ENCODE measurements at regions not wholly inside any gene's neighbourhood (a gene's known extent, or its start where the extent isn't known, plus 50 kb on each side); places are given as distances from the start of the nearest gene placed in this dataset.

DNA sequence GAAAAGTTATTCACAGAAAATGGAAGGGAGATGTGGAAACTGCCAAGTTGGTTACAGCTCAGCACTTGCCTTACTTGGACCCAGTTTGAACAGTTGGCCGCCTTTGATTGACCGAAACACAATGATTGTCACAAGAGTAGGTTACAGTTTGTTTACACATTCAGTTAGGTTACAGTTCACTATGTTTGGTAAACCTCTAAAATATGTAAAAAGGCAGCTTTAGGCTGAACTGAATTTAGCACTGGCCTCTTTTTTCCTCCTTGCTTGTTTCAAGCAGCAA is 116.2 kb downstream of the OLIG3 start:
- H3K27ac Mint-ChIP-seq (ENCODE audit: unreplicated experiment): no peak overlapping the region
- CTCF ChIA-PET: no interaction called here
- intact Hi-C loops (cut with micrococcal nuclease; ENCODE audit: unreplicated experiment): no loop called here
- BruUV-seq (replicated peaks): no TSS peak
- H3K4me1 Mint-ChIP-seq (ENCODE audit: low read depth, unreplicated experiment): no peaks in the 10 kb centered on the region
- H3K36me3 Mint-ChIP-seq (ENCODE audit: insufficient read depth, unreplicated experiment): no peaks in the 10 kb centered on the region
- POLR2A ChIA-PET: no interaction called here
- no peaks in the 10 kb centered on the region for H3K9me3 Mint-ChIP-seq (ENCODE audit: unreplicated experiment)
- Histone ChIP-seq H3K36me3 (ENCODE audit: control insufficient read depth, insufficient read depth, low read length) (no peaks in the 10 kb centered on the region), H3K4me3 (ENCODE audit: low read depth, low read length) (no peak overlapping the region), H3K4me1 (no peaks in the 10 kb centered on the region), H3K27me3 (replicated peaks; ENCODE audit: control insufficient read depth, insufficient read depth, low read length) (no peaks in the 10 kb centered on the region), H3K9me3 (peaks cover 8% of the 10 kb centered on the region)
- H3K27me3 Mint-ChIP-seq (ENCODE audit: insufficient read depth, unreplicated experiment): no peaks in the 10 kb centered on the region
- TF ChIP-seq, protein P1, sequence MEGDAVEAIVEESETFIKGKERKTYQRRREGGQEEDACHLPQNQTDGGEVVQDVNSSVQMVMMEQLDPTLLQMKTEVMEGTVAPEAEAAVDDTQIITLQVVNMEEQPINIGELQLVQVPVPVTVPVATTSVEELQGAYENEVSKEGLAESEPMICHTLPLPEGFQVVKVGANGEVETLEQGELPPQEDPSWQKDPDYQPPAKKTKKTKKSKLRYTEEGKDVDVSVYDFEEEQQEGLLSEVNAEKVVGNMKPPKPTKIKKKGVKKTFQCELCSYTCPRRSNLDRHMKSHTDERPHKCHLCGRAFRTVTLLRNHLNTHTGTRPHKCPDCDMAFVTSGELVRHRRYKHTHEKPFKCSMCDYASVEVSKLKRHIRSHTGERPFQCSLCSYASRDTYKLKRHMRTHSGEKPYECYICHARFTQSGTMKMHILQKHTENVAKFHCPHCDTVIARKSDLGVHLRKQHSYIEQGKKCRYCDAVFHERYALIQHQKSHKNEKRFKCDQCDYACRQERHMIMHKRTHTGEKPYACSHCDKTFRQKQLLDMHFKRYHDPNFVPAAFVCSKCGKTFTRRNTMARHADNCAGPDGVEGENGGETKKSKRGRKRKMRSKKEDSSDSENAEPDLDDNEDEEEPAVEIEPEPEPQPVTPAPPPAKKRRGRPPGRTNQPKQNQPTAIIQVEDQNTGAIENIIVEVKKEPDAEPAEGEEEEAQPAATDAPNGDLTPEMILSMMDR (IDR thresholded peaks at IDR 0.05; ENCODE audit: insufficient read depth in 1 of 2, low read depth in 1 of 2, low read length in 1 of 2, severe bottlenecking in 1 of 2, unreplicated experiment in 1 of 2): no peak
- no peak for DNase-seq
- H3K4me3 Mint-ChIP-seq (ENCODE audit: unreplicated experiment): no peak overlapping the region

DNA sequence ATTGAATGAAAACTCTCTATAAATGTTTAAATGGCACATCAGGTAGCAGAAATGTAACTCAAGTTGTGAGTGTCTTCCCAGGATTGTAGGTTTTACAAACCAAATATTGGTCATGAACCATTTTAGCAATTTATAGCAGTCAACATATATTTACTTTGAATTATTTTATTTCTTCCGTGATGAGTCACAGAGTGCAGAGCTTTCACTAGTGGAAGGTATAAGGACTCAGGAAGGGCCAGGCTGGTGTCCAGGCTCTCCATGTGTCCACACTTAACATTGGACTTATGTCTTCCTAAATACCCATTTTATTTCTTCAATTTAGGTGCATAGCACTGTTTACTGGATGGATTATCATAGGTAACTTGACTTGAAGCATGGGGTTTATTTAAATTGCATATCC is 120.9 kb downstream of the OLIG3 start:
- TF ChIP-seq, protein P1 (IDR thresholded peaks at IDR 0.05; ENCODE audit: insufficient read depth in 1 of 2, low read depth in 1 of 2, low read length in 1 of 2, severe bottlenecking in 1 of 2, unreplicated experiment in 1 of 2): no peak
- H3K4me3 ChIP-seq (ENCODE audit: low read depth, low read length): no peak overlapping the region
- ChIA-PET CTCF (no interaction called here), POLR2A (no interaction called here)
- Mint-ChIP-seq H3K36me3 (ENCODE audit: insufficient read depth, unreplicated experiment) (no peaks in the 10 kb centered on the region), H3K4me3 (ENCODE audit: unreplicated experiment) (no peak overlapping the region), H3K27me3 (ENCODE audit: insufficient read depth, unreplicated experiment) (no peaks in the 10 kb centered on the region), H3K9me3 (ENCODE audit: unreplicated experiment) (no peaks in the 10 kb centered on the region), H3K27ac (ENCODE audit: unreplicated experiment) (no peak overlapping the region), H3K4me1 (ENCODE audit: low read depth, unreplicated experiment) (no peaks in the 10 kb centered on the region)
- H3K9me3 ChIP-seq: no peaks in the 10 kb centered on the region
- H3K4me1 ChIP-seq: no peaks in the 10 kb centered on the region
- BruUV-seq (replicated peaks): no TSS peak
- H3K36me3 ChIP-seq (ENCODE audit: control insufficient read depth, insufficient read depth, low read length): no peaks in the 10 kb centered on the region
- no peaks in the 10 kb centered on the region for H3K27me3 ChIP-seq (replicated peaks; ENCODE audit: control insufficient read depth, insufficient read depth, low read length)
- intact Hi-C loops (cut with micrococcal nuclease; ENCODE audit: unreplicated experiment): no loop called here
- no peak for DNase-seq

DNA sequence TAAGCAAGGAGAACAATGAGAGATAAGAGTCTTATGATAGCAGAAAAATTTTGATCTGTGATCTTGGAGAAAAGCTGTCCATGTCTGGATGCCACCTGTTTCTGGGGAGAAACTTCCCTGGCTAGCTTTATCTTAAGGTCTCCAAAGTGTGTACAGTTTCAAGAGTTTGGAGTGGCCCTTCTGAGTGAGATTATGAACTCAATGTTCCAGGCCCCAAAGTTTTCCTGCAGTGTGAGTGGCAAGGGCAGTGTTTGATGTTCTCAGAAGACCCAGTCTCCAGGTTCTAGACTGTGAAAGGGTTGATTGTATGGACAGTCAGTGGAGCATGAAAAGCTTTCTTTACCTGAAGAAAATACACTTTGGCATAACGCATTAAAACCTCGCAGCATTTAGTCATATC is 121.7 kb downstream of the OLIG3 start:
- Mint-ChIP-seq H3K4me3 (ENCODE audit: unreplicated experiment) (no peak overlapping the region), H3K4me1 (ENCODE audit: low read depth, unreplicated experiment) (no peaks in the 10 kb centered on the region), H3K9me3 (ENCODE audit: unreplicated experiment) (no peaks in the 10 kb centered on the region), H3K36me3 (ENCODE audit: insufficient read depth, unreplicated experiment) (no peaks in the 10 kb centered on the region), H3K27me3 (ENCODE audit: insufficient read depth, unreplicated experiment) (no peaks in the 10 kb centered on the region), H3K27ac (ENCODE audit: unreplicated experiment) (no peak overlapping the region)
- no peaks in the 10 kb centered on the region for H3K9me3 ChIP-seq
- no peak overlapping the region for H3K4me3 ChIP-seq (ENCODE audit: low read depth, low read length)
- intact Hi-C loops (cut with micrococcal nuclease; ENCODE audit: unreplicated experiment): no loop called here
- no peaks in the 10 kb centered on the region for H3K36me3 ChIP-seq (ENCODE audit: control insufficient read depth, insufficient read depth, low read length)
- DNase-seq: no peak
- no peaks in the 10 kb centered on the region for H3K4me1 ChIP-seq
- BruUV-seq (replicated peaks): no TSS peak
- TF ChIP-seq, protein P1 (IDR thresholded peaks at IDR 0.05; ENCODE audit: insufficient read depth in 1 of 2, low read depth in 1 of 2, low read length in 1 of 2, severe bottlenecking in 1 of 2, unreplicated experiment in 1 of 2): no peak
- ChIA-PET POLR2A (no interaction called here), CTCF (no interaction called here)
- no peaks in the 10 kb centered on the region for H3K27me3 ChIP-seq (replicated peaks; ENCODE audit: control insufficient read depth, insufficient read depth, low read length)

All from Caco-2 (cell line).